SHP77 treated with DMSO at 0.1 percent for 48 hours (cell line): ENCODE measurements at regions not wholly inside any gene's neighbourhood (a gene's known extent, or its start where the extent isn't known, plus 50 kb on each side); places are given as distances from the start of the nearest gene placed in this dataset.
"Not testable (repeated sequence)": the region's sequence is repeated elsewhere in the genome, so short reads cannot be mapped to it uniquely, and the experiment has no call there.

Experiments used
- DNase-seq: peaks from one replicate; lab custom pipeline; 2025; lab: John Stamatoyannopoulos, UW

DNA sequence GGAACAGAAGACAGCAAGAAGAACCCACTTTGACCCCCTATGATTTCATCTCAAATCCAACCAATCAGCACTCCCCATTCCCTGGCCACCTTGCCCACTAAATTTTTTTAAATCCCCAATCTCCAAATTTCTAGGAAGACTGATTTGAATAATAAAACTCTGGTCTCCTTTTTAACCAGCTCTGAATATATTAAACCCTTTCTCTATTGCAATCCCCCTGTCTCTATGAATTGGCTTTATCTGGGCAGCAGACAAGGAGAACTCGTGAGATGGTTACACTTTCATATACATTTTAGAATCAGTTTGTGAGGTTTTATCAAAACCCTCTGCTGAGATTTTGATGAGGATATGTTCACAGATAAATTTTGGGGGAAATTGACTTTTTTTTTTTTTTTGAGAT is 90.3 kb upstream of the TRIM24 start:
- DNase-seq = no peak

DNA sequence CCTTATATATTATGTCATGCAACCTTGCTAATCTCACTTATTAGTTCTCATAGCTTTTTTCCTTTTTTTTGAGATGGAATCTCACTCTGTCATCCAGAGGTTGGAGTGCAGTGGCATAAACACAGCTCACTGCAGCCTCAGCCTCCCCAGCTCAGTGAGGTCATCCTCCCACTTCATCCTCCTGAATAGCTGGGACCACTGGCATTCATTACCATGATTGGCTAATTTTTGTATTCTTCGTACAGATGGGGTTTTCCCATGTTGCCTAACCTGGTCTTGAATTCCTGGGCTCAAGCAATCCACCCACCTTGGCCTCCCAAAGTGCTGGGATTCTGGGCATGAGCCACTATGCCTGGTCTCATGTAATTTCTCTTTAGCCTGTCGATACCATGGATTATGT is 89.1 kb upstream of the TRIM24 start:
- DNase-seq = no peak

DNA sequence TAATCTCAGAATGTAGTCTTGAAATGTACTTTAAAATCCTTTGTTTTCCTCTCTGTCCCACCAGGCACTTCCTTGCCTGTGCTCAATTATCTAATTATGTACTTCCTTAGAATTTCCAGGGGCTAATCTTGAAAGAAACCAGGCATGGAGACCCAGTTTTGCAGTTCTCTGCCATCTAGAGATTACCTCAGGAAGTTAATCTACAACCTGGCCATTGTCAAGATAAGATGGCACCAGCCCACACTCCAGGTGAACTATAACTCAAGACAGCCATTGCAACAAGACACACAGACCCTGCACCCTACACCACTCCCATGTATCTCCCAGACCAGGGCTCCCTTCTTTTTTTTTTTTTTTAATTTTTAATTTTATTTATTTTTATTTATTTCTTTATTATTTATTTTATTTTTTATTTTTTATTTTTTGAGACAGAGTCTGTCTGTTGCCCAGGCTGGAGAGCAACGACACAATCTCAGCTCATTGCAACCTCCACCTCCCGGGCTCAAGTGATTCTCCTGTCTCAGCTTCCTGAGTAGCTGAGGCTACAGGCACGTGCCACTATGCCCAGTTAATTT is 85.9 kb upstream of the TRIM24 start:
- DNase-seq = no peak

DNA sequence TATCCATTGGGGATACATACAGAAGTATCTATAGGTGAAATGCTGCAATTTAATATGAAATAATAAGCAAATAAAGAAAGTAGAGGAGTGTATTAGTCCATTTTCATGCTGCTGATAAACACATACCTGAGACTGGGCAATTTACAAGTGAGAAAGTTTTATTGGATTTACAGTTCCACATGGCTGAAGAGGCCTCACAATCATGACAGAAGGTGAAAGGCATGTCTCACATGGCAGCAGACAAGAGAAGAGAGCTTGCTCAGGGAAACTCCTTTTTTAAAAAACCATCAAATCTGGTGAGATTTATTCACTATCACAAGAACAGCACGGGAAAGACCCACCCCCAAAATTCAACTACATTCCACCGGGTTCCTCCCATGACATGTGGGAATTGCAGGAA is 82.8 kb upstream of the TRIM24 start:
- DNase-seq = no peak

DNA sequence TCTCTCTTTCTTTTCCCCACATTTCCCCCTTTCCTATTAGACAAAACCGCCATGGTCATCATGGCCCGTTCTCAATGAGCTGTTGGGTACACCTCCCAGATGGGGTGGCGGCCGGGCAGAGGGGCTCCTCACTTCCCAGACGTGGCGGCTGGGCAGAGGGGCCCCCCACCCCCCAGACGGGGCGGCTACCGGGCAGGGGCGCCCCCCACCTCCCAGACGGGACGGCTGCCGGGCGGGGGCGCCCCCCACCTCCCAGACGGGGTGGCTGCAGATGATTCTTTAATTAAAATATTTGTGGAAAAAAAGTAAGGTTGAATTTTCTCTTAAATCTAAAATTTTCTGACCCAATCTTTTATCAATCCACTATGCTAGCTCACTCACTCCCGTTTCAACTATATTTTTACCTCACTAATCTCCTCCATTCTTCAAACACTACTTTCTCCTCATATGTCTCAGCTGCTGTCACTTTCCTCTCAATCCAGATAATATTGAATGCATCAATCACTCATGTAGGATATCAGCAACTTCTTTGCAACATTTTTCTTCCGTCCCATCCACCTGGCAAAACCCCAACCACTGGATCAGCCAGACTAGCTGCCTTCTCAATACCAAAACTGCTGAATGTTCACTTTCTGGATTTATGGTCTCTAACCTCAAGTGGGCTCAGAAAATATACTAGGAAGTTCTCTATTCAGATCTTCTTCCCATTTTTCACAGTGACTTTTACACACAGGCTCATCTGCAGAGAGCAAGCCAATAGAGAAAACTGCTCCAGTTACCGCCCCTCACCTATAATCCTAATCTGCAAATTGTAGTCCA is 81.1 kb upstream of the TRIM24 start:
- no peak for DNase-seq

DNA sequence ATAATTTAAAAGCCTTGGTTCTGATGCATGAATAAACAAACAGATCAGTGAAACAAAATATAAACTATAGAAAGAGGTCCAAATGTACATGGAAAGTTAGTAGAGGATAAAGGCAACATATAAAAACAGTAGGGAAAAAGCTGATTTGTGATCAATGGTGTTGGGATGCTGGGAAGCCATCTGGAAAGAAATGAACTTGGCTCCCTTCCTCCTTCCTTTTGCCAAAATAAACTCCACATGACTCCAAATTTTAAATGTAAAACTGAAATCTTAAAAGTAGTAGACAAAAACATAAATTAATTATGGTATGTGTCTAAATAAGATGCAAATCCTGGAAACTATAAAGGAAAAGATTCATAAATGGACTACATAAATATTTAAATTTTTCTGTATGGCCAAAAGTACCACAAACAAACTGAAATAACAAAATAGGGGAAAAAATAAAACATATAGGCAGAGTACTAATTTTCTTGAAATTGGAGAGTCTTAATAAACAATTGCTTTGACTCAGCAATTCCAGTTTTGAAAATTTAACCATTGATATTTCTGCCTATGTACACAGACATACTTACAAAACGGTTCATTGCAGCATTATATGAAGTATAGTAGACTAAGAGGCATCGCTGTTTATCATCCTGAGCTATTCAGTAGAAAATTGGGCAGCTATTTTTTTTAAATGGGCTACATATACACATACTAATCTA is 77.0 kb upstream of the TRIM24 start:
- no peak for DNase-seq

DNA sequence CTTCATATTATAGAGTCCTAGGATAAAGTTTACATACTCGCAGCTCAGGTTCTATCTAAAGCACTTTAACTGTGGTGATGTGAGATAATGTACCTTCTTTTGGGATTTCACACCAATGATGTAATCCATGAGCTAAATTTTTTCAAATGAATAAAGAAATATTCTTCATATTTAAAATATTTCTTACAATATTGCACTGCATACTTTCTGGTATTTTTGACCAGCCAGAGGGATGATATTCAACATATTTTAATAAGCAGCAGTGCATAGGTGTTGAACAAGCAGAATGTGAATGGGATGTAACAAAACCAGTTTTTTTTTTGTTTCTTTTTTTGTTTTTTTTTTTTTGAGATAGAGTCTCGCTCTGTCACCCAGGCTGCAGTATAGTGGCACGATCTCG is 73.2 kb upstream of the TRIM24 start:
- no peak for DNase-seq

DNA sequence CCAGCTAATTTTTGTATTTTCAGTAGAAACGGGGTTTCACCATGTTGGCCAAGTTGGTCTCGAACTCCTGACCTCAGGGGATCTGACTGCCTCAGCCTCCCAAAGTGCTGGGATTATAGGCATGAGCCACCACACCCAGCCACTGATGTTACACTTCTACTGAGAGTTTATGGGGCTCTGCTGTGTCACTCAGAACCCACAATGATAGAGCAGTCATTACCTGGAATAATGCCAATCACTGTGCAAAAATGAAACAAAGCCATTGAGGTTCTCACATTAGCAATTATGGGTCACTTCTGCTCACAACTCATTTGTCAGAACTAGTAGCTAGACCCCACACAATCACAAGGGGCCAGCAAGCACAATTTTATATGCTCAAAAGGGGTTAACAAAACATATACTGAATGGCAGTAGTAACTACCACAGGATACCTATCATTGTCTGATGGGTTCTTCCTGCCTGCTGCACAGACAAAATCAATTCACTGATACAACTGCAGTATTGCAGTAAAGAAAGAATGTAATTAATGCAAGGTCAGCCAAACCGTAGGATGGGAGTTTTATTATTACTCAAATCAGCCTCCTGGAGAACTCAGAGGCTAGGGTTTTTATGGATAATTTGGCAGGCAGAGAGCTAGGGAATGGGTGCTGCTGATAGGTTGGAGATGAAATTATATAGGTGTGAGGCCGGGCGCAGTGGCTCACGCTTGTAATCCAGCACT is 72.1 kb upstream of the TRIM24 start:
- no peak for DNase-seq

DNA sequence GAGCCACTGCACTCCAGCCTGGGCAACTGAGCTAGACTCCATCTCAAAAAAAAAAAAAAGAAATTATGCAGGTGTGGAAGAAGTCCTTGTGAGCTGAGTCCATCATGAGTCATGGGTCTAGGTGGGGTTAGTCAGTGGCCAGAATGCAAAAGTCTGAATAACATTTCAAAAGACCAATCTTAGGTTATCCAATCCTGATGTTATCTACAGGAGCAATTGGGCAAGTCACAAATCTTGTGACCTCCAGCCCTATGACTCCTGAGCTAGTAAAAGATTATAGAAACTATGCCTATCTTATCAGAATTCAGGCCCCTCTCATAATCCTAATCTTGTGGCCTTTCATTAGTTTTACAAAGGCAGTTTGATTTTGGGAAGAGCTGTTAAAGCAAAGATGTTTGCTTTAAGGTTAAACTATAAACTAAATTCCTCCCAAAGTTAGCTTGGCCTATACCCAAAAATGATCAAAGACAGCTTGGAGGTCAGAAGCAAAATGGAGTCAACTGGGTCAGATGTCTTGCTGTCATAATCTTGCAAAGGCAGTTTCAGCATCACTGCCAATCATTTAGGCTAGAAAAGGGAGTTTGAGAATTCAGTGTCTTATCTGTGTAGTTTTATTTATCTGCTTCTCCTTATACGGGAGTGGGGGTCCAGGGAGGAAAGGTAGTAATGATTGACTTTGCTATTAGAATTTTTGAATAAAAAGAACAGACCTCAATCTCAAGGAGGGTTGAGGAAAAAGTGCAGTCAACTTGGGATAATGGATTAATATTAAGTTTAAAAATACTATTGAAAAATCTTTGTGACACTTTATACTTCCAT is 71.2 kb upstream of the TRIM24 start:
- no peak for DNase-seq

DNA sequence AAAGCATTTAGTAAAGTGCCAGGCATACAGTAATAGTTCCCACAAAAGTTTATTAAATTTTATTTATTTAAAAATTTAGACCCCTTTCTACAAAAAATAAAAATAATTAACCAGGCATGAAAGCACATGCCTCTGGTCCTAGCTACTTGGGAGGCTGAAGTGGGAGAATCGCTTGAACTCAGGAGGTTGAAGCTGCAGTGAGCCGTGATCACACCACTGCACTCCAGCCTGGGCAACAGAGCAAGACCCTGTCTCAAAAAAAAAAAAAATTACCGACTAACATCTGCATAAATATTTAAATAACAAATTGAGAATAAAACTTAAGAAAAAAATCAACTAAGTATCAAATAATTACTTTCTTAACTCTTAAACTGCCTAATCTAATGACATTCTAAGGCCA is 64.3 kb upstream of the TRIM24 start:
- DNase-seq = no peak

DNA sequence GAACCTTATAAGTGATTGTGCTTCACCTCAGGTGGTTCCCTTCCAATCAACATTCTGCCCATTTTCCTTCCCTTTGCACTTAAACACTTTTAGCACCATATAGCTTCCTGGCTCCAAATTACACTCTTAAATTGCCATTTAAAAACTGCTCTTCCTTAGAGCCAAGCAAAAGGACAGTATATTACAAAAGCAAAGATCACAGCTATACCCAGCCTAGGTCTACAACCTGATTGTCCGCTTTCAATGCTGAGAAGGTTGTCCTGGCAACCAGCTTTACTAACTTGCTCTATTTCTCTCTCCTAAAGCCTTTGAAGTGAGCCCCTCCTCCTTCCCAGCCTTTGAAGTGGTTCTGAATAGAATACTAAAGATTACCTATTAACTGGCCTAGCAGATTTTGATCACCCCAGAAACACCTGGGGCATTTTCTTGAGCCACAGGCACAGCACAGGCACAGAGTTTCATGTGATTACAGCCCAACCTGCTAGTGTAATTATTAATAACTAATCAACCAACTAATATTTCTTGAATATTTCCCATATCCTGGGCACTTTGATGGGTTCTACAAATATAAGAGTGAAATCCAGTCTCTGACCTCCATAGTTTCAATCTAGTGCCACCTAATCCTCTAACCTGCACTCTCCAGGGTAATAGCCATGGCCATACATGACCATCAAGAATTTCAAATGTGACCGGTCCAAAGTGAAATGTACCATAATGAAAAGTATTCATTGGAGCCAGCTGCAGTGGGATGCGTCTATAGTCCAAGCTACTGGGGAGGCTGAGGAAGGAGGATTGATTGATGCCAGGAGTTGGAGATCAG is 63.6 kb upstream of the TRIM24 start:
- no peak for DNase-seq

DNA sequence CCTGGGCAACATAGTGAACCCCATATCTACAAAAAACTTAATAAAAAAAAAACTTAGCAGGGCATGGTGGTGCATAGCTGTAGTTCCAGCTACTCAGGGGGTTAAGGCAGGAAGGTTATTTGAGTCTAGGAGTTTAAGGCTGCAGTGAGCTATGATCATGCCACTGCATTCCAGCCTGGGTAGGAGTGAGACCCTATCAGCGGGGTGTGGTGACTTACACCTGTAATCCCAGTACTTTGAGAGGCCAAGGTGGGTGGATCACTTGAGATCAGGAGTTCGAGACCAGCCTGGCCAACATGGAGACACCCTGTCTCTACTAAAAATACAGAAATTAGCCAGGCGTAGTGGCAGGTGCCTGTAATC is 63.0 kb upstream of the TRIM24 start:
- not testable (repeated sequence) for DNase-seq

DNA sequence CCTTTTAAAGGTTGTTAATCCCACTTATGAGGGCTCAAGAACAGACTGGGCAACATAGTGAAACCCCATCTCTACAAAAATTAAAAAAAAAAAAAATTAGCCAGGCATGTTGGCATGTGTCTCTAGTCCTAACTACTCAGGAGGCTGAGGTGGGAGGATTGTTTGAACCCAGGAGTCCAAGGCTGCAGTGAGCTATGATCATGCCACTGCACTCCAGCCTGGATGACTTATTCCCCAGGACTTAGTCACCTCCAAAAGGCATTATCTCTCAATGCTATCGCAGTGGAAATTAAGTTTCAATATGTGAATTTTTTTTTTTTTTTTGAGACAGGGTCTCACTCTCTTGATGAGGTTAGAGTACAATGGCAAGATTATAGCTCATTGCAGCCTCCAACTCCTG is 61.2 kb upstream of the TRIM24 start:
- DNase-seq = no peak

DNA sequence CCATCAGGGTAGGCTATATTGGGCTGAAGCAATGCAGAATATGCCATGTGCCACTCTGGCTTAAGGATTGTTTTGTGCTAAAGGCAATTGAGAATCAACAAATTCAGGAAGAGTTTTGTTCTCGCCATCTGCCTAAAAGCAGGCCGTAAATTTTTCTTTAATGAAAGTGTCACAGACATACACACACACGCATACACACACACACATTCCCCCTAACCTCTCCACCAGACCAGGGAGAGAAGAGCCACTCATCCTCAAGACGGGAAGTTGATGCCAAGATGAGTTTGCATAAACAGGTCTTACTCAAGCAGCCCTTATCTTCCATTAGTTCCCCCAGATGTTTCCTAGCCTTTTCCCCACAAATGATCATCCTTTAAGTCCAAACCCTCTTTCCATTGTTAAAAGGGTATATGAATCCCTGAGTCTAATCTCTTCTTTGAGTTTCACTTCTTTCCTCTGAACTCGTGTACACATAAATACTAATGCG is 59.6 kb upstream of the TRIM24 start:
- no peak for DNase-seq

DNA sequence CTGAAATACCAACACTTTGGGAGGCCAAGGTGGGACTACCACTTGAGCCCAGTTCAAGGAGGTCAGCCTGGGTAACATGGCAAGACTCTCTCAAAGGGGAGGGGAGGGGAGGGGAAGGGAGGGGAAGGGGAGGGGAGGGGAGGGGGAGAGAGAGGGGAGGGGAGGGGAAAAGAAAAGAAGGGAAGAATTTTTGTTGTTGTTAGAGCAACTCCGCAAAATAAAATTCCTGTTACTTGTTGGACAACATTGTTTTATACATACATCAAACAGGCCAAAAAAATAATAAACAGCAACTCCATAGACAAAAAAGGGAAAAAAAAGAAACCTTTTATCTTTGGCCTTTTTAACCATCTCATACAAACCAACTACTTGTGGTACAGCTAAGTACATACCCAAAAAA is 57.3 kb upstream of the TRIM24 start:
- no peak for DNase-seq

DNA sequence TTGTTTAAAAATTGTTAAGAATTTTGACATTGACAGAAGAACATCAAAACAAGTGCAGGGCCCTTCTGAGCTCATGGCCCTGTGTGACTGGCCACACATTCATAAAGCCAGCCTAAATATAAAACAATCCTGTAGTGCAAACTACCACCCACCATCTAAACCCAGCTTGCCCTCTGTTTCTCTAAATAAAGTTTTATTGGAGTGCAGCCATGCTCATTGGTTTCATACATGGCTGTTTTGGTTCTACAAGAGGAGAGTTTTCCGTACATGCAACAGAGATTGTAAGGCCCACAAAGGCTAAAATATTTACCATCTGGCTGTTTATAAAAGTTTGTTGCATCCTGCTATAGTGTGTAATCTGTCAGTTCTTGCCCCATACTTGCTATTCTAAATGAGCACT is 54.6 kb upstream of the TRIM24 start:
- no peak for DNase-seq

DNA sequence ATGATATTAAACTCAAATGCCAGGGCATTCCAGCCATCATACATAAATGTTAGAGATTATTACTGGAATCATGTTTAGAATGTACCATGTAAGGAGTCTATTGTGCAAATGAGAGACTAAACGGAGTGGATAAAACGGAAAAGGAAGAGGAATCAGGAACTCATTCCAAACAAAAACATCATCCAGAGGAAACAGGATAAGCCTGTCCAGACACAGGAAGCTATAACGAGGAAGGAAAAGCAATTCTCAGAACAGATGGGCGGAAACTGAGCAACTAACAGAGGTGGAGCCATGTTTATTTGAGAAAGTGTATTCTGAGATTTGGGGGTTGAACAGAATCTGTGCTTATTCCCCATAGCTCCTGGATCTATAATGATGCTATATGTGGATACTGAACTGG is 52.3 kb upstream of the TRIM24 start:
- DNase-seq = no peak
